ENCODE measurements at regions not wholly inside any gene's neighbourhood (a gene's known extent, or its start where the extent isn't known, plus 50 kb on each side); places are given as distances from the start of the nearest gene placed in this dataset.
"Not testable (repeated sequence)": the region's sequence is repeated elsewhere in the genome, so short reads cannot be mapped to it uniquely, and the experiment has no call there.

DNA sequence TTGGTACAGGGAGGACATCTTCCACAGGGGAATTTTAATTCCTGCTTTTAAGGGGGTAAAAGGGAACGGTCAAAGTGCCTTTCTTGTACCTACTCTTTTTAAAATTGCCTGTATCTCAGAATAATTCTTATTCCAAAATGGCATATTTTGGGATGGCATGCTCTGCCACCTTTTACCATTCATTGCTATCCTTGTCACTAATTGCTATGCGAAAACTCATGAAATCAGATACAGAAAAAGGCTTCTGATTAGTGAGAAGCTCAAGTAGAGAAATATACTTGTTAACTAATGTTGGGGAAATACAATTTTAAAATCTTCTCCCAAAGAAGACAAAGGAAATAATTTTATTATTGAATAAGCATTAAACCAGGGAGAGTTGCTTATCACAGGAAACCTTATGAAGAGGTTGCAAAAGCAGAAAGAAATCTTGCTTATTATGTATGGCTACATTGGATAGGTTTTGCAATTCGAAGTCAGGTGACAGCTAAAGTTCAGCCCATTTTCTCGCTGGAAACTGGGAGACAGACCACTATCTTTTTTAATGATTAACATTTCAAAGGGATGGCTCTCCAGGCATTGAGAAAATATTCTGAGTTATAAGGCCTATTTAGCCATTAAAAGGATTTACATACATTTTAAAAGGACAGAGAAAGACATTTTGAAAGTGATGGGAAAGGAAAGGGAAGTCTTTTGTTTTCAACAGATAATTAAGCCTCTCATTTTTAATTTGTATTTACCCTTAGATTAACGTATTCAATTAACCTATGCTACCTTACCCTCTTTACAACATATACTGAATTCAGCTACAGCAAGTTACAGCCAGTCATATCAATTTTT is 110.3 kb upstream of the PRSS16 start:
- no peak for DNase-seq

DNA sequence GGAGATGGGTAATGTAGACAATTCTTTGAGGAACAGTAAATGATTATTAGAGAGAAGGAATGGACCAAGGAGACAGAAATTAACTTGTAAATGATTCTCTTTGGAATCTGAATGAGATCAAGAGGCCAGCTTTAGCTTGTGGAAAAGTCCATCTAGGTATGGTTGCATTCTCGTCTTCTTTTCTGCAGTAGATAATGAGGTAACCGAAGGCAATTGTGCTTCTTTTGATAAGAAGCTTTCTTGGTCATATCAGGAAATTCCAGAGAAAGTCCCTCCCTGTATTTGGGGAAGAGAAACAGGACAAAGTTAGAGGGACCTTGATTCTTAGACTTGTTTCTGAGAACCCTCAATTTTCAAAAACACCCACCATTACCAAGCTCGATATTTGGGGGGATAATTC is 109.1 kb upstream of the PRSS16 start:
- DNase-seq: no peak

DNA sequence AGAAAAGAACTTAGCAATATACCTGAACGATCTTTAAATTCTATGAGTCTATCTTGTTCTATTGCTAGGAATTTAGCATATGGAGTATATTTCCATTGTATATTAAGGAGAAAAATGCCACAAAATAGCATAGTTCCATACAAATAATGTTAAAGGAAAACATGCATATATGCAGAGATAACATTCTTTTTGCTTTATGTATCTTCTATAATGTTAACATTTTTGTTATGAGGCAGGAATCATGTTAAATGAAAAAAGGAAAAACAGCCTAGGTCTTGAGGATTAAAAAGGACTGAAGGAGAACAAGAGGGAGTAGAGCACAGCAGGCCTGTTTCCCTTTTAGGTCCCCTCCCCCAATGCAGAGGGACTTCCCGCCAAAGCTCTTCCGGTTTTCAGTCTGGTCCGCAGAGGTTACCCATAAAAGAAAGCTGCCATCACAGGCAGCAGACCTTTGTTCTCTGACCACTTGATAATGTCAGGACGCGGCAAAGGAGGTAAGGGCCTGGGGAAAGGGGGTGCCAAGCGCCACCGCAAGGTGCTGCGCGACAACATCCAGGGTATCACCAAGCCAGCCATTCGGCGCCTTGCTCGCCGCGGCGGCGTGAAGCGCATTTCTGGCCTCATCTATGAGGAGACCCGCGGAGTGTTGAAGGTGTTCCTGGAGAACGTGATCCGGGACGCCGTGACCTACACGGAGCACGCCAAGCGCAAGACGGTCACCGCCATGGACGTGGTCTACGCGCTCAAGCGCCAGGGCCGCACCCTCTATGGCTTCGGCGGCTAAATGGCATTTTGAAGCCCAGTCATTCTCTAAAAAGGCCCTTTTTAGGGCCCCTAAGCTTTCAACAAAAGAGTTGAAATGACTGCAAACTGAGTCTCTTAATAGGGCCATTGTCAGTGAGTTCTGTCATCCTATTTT is 108.4 kb upstream of the PRSS16 start:
- no peak for DNase-seq

DNA sequence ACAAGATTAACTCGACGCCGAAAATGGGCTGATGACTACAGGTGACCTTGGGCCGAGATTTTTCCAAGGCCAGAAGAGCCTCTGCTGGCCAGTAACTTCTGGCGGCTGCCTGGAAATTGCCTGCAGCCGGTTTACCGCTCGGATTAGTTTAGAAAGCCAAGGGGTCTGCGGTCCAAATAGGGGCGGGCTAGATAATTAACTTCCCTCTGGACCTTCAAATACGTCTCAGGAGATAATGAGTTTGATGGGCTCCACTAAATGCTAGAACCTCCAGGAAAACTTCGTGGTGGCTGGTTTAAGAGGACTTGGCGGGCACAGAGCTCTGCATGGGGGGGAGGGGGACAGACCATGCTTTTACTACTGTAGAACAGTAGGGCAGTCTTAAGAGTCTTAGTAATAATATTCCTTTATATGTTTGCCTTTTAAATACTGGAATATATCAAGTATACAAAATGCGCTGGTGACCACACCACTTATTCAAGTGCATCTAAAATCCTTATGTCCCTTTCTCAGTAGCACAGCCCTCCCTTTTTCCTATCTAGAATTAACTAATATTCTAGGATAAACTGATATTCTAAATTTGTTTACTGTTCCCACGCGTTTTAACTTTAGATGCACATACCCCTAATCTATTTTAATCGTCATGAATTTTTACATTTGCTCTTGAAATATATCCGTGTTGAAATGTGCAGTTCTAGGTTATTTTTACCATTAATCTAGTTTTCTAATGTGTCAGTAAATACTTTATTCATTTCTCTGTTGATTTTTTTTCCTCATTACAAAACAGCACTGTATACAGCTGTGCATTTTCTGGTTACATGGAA is 107.5 kb upstream of the PRSS16 start:
- no peak for DNase-seq

DNA sequence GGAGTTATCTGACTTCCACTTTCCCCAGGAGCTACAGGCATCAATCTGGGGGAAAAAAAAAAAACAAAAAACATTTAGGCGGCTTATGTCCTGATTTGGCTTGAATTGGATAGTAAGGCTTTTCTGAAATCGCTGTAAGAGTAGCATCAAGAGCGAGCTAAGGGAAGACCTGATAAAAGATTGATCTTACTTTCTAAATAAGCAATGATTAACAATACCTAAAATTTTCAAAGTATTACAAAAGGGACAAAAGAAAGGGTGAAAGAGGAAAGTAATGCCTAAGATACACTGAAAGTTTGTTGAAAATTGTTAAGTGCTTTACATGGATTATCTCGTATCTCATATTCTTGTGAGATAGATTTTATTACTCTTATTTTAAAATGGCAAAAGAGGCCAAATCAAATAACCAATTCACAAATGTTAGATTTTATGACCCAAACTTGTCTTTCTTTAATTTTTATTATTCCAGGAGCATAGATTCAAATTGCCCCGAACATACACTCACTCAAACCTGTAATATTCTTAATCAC is 106.4 kb upstream of the PRSS16 start:
- DNase-seq: no peak

DNA sequence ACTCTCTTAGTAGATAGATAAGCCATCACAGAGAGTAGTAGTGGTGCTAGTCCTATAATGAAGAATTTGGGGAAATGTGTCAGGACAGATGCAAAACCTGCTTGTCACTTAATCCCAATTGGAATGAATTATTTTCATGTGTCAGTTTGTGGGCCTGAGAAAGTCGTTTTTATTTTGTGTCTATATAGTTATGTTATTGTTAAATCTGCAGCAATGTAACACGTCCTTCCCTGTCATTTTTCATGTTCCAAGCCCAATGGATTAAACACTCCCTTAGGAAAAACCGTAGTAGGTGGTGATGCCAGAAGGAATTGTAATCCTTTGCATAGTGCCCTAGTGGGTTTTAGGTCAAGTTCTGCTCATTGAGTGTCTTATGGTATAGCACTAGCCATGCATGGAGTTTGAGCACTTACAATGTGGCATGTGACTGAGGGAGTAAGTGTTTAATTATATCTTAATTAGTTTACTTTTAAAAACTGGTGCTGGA is 105.9 kb upstream of the PRSS16 start:
- no peak for DNase-seq

DNA sequence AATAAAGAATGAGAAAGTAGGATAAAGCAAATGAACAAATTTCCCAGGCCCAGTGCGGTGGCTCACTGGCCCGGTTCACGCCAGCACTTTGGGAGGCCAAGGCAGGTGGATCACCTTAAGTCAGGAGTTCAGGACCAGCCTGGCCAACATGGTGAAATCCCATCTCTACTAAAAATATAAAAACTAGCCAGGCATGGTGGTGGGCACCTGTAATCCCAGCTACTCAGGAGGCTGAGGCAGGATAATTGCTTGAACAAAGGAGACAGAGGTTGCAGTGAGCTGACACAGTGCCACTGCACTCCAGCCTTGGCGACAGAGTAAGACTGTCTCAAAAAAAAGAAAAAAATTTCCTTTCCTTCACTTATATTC is 104.5 kb upstream of the PRSS16 start:
- not testable (repeated sequence) for DNase-seq

DNA sequence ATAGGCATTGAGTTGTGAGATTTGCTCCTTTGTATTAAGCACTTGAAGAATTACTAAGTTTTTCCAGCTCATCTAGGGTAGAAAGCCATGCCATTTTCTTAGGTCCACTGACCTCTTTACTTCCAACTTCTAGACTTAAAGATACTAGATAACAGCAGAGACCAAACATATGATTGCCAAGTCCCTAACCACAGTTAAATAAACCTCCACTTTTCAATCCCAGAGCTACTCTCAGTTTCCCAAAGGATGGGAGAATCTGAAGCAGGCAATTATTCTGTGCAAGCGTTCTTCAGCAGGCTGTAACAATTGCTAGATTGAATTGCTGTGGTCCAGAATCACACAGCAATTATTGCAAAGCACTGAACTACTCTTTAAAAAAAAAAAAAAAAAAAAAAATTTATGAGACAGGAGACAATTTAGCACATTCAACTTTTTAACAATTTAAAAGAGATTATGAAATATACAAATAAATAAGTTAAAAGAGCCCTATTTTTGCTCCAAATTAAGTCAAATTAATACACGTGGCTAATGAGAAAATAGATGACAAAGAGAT is 104.0 kb upstream of the PRSS16 start:
- DNase-seq: no peak

DNA sequence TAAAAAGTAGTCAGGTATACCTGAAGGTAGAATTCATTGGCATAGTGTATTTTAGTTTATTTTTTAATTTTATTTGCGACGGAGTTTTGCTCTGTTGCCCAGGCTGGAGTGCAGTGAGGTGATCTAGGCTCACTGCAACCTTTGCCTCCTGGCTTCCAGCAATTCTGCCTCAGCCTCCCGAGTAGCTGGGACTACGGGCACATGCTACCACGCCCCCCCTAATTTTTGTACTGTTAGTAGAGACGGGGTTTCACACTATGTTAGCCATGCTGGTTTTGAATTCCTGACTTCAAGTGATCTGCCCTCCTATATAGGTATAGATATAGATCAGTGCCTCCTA is 102.8 kb upstream of the PRSS16 start:
- DNase-seq: no peak

DNA sequence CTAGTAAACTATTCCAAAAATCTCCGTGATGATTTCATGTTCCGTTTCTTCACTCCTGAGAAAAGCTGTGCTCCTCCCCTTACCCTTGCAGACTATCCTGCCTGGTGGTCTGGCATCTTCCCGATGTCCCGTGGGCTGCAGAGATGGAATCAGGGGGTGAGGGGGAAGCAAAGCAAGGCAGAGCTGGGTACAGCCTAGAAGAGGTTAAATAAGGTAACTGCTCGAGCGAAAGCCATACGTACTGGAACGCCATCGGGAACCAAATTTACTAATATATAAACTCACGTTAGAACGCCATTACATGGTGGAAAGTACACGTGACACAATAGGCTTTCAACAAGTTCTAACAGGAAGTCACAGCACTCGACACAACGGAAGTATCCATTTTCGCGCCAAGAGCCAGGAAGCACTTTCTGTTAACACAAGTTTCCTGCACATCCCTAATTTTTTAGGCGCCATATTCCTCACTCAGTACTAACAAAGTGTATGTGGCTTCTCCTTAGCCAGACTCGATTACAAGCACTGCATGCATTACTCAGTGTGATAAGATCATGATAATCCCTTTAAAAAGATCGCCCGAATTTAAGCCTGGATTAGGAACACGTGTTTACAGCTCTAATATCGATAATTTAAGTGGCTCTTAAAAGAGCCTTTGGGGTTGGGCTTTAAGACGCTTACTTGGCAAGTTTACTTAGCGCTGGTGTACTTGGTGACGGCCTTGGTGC is 101.6 kb upstream of the PRSS16 start:
- DNase-seq: peak; percentile 46

DNA sequence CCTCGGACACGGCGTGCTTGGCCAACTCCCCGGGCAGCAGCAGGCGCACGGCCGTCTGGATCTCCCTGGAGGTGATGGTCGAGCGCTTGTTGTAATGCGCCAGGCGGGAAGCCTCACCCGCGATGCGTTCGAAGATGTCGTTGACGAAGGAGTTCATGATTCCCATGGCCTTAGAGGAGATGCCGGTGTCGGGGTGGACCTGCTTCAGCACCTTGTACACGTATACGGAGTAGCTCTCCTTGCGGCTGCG is 101.1 kb upstream of the PRSS16 start:
- DNase-seq: not testable (repeated sequence)

DNA sequence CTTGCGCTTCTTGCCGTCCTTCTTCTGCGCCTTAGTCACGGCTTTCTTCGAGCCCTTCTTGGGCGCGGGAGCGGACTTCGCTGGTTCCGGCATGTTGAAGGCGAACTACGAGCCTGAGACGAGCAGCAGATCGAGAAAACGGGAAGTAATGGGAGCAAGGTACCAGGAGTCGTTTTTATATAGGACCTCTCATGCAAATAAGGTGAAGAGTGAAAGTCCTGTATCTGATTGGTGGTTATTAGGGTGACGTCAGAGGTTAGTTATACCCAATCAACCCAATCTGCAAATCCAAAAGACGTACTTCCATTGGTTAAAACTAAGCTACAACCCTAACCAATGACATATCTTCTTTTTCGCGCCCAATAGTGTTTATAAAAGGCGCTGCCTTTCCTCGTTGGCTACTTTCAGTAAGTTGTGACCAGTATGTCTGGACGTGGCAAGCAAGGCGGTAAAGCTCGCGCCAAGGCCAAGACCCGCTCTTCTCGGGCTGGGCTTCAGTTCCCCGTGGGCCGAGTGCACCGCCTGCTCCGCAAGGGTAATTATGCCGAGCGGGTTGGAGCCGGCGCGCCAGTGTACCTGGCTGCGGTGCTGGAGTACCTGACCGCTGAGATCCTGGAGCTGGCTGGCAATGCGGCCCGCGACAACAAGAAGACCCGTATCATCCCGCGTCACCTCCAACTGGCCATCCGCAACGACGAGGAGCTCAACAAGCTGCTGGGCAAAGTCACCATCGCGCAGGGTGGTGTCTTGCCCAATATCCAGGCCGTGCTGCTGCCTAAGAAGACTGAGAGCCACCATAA is 100.6 kb upstream of the PRSS16 start:
- DNase-seq: peak; percentile 58

DNA sequence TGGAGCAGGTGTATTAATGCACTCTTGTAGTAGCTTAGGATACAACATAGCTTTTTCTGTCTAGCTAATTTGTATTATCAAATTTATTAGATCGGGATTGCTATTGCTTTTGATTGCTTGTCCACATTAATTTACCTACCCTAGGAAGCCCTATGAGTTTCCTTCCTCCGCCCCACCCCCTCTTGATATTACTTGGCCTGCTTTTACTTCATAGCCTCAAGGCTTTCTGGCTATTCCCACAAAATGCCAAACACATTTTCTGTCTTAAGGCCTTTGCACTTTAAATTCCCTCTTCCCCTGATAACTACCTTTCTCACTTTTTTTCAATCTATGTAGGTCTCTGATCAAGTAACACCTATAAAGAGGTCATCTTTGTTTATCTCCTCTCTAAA is 99.1 kb upstream of the PRSS16 start:
- DNase-seq: no peak

DNA sequence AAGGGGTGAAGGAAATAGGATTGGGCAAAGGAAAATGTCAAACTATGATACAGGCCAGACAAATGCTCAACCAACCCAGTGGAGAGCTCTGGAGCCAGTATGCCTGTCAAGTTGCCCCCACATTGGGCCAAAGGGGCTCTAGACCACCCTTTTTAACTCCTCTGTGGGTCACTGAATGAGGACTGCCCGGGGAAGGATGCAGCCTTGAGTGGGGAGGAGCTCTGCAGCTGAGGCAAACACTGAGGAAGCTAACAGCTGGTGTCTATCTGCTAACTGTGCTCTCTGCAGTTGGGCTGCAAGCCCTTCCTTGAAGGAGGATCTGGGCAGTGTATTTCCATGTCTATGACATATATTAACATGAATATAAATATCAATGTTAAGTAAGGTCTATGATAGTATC is 98.4 kb upstream of the PRSS16 start:
- DNase-seq: no peak

DNA sequence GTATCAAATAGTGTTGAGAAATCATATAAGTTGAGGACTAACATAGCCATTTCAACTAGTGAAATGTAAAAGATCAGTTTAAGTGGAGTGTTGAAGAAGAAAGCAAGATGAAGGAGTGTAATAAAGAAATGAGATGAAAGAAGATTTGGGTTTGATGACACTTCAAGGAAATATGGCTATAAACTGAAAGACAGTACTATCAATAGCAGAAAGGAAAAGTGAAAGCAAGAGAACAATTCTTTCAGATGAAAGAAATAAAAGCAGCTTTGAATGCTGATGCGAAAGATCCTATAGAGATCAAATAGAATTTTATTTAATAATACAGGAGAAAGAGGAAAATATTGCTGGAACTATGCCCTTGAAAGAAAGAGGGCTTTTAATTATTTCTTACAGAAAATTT is 92.8 kb upstream of the PRSS16 start:
- no peak for DNase-seq

DNA sequence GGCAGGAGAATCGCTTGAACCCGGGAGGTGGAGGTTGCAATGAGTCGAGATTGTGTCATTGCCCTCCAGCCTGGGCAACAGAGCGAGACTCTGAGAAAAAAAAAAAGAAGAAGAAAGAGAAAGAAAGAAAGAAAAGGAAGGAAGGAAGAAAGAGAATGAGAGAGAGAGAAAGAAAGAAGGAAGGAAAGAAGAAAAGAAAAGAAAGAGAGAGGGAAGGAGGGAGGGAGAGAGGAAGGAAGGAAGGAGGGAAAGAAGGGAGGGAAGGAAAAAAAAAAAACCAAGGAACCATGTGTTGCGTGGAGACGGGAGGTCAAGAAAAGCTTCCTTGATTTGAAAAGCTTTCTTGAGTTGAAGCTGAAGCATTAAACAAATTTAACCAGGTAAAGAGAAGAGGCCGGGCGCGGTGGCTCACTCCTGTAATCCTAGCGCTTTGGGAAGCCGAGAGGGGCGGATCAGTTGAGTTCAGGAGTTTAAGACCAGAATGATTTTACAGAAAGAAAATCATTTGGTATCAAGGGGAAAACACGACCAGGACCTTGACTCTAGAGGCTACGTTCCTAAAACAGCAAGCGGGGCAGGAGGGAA is 90.5 kb upstream of the PRSS16 start:
- no peak for DNase-seq

DNA sequence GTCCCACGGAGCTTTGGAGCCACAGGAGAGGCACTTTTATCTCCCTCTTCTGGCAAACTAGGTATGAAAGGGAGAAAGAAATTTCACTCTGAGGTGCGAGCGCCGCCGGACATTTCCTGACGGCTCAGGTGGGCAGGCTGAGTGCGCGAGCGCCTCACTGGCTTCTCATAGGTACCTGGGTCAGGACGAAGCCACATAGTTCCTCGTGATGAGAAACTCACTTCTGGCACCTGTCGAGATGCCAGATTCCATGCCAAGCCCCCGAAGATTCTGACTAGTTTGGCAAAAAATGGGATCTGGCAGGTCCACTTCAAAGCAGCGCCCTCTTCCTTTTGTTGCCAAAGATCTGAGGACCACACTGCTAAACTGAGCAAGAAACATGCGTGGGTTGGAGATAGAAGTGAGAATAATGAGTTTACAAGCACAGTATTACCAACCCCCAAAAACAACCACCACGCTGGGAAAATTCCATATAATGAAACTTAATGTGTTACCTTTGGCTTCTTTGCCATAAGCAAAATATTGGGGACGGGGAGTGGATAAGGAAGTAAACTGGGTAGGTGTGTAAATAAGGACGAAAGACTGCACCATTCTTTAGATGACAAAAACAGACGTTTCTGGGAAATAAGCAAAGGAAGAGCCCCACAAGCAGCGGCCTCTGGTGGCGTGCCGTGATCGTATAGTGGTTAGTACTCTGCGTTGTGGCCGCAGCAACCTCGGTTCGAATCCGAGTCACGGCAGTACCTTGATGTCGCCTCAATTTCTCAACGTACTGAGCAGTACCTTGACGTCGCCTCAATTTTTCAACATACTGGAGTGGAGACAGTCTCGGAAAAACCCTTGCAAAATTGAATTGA is 89.8 kb upstream of the PRSS16 start:
- DNase-seq: peak; percentile 37

DNA sequence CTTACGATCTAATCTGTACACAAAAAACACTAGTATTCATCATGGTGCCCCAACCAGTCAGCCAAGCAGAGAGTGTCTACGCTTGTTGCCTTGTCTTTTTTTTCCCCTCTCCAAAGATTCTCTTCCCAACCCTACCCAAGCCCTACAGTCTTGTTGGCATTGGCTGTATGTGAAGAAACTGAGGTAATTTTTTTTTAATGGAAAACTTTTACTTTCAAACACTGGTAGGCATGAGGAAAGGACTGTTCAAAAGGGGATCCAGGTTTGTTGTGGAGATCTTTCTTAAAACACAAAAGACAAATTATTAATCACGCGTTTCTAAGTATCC is 89.2 kb upstream of the PRSS16 start:
- DNase-seq: no peak

DNA sequence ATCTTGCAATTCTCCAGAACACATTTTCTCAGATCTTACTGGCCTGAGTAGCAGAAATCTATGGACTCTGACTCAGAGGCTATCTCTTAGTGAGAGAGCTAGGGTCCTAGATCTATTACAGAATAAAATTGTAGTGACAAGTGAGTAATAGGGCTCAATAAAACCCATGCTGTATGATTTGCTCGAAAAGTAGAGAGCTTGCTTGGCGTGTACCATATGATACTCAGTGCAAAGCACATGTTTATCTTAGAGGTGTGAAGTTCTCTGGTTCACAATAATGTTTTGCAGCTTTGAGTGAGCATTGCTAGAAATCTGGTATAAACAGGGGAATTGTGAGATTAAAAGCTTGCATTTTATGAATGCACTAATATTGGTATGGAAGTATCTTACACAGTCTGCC is 87.8 kb upstream of the PRSS16 start:
- no peak for DNase-seq

DNA sequence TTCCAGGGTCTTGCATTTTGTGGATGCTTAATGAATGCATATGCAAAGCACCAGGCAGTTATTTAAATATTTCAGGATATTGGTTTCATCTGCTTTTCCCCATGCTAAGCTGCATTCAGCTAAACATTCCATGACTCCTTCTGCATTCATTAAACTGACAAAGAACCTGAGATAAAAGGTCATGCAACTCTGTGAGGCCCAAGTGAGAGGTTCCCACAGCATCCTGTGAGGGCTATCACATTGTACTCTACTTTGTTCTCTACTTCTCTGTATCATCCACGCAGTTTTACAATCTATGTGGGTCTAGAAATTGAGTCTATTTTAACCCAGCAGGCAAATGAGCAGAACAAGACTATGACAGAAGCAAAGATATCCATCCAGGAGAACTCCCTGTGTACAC is 86.4 kb upstream of the PRSS16 start:
- DNase-seq: no peak
